Left hindlimb (tissue), 1 donor: ENCODE measurements at regions not wholly inside any gene's neighbourhood (a gene's known extent, or its start where the extent isn't known, plus 50 kb on each side); places are given as distances from the start of the nearest gene placed in this dataset.
A peak's percentile ranks its signal among the peaks of the same experiment; 100 is the strongest.
"Not testable (repeated sequence)": the region's sequence is repeated elsewhere in the genome, so short reads cannot be mapped to it uniquely, and the experiment has no call there.

Experiments used
- DNase-seq: peaks from one replicate; pipeline ENCODE4 v3.0.0-alpha.2; 2018

DNA sequence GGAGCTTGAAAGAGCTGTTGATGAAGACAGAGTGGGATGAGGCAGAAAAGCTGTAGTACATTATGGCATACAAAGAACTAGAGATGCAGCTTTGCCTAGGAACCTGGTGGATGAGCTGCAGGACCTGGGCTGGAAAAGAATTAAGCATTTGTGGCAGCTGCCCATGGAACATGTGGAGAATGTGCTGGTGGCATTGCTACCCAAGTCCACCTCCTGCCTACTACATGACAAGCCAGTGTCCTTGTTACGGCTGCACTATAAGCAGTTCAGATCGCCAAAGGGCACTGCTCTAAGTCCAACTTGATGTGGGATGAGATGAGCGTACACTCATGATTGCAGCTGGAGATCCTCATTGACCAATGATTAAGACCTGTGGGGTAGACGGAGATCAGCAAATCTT, 81.1 kb upstream of the ADPGK start:
- DNase-seq = no peak

DNA sequence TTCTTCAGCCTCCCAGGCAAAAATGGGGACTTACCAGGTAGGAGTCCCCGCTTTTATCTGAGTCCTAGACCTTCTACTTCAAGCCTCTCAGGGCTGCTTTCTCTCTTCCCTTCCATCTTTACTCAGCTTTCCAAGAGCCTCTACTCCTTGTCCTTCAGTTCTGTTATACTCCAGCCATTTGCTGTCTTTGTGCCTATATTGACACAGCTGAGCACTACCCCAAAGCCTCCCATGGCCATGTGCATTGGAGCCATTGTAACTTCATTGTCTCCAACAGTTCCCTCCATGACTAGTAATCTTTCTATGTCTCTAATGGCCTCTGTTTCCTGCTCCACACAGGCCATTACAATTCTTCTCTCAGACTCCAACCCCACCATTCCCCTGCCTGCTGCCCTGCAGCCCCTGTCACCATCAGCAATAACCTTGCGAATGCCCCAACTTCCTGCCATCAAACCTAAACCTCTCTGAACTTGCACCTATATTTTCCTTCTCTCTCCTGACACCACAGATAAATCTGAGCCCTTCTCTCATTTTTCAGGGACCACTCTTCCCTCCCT, 77.9 kb upstream of the ADPGK start:
- no peak for DNase-seq

DNA sequence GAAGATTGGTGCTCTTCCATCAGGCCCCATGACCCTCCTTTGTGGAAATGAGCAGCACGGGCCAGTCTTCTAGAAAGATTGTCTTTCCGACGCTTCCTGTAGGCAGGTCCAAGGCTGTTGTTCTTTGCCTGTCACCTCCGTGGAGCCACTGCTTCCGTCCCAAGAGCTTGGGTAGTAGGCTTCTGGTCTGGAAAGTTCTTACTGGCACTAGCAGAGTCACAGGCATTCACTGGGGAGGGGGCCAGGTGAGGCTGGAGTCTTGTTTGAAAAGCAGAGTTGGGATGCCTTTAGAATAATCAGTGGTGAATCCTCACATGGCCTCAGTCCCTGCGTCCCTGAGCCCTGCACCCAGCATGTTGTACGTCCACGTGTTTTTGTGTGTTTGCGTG, 76.2 kb upstream of the ADPGK start:
- no peak for DNase-seq

DNA sequence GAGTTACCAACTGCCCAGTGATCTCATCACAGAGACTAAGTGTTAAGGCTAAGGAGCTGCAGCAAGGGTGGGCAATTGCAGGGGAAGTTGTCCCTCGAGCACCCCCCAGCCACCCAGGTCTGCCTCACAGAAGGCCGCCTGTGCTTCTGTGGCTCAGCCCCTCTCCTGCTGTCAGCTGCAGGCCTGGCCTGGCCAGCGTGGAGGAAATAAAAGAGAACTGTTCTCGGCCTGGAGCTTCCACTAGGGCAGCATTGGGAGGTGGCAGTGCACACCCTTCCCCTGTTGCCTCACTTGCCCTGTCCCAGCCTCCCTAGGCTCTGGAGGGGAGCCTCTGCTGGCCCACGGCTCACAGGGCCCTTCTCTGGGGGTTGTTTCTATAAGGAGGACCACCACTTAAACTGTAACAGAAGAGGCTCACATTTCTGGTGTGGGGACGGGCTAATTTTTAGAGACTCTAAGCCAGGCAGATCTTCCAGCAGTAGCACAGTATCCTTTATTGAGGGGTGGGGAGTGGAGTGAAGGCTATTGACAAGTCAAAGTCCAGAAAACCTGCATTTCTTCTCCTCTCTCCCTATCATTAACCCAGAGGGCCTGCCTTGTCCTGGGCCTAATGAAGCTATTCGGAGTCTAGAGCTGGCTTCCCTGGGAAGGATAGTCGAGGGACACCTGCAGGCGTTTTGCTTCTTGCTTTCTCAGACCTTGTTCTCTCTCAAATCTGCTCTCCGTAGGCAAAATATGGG, 75.6 kb upstream of the ADPGK start:
- DNase-seq = peak; percentile 52

DNA sequence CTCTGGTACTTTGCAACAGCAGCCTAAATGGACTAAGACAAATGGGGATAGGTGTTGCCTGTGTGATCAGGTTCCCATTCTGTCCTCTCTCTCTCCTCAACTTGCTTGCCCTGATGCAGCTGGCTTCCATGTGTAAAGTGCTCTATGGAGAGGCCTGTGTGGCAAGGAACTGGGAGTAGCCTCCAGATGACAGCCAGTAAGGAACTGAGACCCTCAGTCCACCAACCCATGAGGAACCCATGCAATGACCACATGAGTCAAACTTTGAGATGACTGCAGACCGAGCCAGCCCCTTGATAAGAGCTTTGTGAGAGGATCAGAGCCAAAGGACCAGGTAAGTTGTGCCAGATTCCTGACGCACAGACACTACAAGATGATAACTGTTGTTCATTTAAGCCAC, 74.6 kb upstream of the ADPGK start:
- no peak for DNase-seq

DNA sequence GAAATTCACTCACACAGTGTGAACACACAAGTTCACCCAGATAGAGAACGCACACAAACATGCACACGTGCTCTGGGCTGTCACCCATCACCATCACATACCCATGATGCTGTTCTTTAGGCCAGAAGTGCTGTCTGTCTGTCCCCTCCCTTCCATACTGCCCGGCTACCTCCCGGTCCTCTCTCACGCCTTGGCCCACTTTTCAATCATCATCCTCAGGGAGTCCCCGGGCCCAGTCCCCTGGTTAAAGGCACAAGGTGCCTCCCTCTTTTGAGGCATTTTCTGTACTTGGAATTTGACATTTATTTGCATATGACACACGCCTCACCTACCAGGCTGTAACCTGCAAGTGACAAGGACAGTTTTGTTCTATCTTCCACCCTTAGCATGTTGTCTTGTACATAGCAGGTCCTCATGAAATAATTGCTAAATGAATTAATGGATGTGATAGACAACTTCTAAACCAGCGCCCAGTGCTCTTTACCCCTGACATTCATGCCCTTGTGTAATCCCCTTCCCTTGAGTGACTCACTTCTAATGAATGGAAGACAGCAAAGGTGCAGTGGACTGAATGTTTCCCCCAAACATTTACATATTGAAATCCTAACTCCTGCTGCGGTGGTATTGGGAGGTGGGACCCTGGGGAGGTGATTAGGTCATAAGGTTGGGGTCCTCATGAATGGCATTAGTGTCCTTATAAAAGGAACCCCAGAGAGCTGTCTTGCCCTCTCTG, 73.9 kb upstream of the ADPGK start:
- DNase-seq = no peak

DNA sequence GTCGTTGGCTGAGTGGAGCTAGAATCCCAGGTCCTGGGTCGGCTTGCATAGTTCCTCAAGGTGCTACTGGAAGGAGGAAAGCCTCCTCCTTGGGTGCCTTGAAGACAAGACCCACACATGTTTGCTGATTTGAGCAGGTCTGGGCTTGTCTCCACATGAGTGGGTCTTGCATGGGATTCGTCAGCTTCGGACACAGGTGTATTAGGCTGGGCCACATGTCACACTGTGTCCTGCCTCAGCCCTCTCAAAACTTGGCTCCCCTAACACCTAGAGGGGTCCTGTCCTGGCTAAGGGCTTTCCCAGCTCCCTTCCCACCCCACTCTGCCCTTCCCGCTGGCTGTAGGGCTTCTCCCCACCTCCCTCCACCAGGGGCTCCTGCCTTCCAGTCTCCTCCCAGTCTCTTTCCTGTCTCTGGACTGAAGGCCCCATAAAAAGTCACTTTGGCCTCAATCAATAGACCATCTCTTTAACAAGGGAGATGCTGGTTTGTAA, 73.0 kb upstream of the ADPGK start:
- no peak for DNase-seq

DNA sequence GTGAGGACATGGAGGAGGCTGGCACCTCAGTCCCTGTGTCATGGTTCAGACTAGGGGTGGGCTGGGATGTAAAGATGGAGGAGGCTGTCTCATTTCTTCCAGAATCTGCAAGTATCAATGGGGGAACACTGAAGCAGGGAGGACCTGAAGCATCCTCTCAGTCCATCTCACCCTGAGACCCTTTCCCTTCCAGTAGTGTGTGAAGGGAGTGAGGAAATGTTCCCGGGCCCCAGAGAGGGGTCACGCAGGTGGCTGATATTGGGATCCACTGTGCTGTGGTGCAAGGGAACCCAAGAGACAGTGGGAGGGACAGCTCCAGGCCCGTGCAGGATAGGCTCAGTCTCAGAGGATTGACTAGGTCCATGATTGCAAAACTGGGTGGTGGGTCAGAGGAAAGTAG, 72.2 kb upstream of the ADPGK start:
- no peak for DNase-seq

DNA sequence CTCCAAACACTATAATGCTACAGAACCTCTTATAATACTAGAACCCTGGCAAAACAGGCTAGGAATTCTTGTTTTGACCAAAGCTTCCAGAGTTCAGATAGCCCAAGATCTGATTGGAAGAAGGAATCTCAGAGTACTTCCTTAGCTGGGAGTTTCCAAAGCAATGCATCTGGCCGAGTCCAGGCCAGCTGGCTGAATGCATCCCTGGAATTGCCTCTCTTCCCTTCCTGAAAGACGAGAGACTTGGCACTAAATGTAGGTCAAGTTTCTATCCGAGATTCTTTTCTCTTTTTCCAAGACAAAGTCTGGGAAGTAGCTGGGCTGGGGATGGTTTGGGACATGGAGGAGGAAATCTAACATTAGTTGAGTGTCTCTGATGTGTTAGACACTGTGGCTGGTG, 68.7 kb upstream of the ADPGK start:
- DNase-seq = peak; percentile 64

DNA sequence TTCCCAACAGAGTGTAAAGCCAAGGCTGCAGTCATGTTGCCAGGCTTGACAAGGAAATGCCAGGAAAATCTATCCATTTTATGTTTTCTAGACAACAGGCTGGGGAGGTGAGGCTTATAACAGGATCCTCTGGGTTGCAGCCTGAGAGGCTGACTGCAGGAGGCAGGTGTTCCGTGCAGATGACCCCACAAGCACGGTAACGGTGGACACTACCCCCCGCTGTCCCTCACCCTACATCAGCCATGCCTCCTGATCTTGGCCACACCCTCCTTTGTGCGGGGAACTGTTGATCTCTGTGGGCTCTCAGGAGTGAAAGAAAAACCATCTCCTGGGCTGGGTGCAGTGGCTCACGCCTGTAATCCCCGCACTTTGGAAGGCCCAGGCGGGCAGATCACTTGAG, 68.0 kb upstream of the ADPGK start:
- DNase-seq = no peak

DNA sequence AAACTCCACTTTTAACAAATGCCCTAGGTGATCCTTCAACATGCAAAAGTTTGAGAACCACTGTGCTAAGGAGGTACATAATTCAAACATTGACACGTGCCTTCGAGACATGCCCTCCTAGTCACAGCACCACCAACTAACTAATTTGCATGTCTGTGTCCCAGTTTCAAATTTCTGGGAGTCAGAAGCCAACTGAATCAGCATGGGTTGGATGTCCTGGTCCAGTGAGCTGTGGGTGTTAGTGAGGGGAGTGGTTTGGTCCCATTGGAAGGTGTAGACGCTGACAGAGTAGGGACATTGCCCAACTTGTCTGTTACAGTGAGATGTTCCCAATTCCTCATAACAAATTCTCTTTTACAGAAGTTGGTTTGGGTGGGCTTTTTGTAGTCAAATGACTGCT, 67.3 kb upstream of the ADPGK start:
- DNase-seq = no peak

DNA sequence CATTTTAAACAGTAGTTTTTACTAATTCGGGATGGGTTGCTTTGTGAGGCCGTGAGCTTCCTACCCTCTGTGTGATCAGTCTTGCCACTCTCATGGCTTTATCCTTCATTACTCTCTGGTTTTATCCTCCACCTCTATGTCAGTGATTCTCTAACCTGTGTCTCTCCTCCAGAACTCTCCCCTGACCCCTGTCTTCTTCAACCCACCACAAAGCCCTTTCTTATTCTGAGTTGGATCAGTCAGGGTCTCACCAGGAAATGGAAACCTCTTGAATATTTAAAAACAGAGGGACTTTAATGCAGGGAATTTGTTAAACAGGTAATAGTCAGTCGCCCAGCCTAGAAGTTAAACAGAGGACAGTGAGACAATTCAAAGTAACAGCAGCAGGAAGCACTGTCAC, 64.2 kb upstream of the ADPGK start:
- no peak for DNase-seq

DNA sequence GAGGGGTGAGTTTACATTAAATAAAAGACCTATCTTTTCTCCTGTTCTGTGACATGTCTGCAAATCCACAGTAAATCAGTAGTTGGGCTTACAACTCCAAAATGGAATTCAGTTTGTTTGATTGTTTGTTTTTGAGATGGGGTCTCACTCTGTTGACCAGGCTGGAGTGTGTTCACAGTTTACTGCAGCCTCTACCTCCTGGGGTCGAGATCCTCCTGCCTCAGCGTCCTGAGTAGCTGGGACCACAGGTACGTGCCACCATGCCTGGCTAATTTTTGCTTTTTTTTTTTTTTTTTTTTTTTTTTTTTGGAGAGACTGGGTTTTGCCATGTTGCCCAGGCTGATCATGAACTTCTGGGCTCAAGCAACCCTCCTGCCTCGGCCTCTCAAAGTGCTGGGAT, 63.5 kb upstream of the ADPGK start:
- DNase-seq = no peak

DNA sequence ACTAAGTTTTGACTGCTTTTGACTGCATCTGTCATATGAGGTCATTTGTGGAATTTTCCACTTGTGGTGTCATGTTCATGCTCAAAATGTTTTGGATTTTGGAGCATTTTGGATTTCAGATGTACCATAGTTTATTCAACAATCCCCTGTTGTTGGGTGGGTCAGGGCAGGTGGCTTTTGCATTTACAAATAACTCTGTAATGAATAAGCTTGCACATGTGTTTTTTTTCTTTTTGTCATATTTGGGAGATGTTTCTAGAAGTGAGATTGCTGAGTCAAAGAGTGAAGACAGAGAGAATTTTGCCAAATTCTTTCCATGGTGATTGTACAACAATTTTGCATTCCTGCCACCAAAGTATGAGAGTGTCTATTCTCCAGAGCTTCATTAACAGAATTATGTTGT, 62.4 kb upstream of the ADPGK start:
- no peak for DNase-seq

DNA sequence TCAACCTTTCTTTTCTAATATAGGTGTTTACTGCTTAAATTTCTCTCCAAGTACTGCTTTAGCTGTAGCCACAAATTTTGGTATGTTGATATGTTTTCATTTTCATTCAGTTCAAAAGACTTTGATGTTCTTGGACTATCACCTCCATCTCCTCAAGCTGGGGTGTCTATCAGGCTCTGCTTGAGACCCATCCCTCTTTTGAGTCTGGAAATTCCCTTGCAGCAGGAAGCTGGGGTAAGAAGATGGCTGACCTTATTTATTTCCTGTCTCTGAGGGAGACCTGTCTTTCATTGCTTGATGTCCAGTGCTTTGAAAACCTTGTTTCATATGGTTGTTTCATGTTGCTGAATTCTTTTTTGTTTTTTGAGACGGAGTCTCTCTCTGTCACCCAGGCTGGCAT, 60.5 kb upstream of the ADPGK start:
- DNase-seq = no peak

DNA sequence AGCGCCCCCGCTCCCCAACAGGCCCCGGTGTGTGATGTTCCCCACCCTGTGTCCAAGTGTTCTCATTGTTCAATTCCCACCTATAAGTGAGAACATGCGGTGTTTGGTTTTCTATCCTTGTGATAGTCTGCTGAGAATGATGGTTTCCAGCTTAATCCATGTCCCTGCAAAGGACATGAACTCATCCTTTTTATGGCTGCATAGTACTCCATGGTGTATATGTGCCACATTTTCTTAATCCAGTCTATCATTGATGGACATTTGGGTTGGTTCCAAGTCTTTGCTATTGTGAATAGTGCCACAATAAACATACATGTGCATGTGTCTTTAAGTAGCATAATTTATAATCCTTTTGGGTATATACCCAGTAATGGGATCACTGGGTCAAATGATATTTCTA, 59.8 kb upstream of the ADPGK start:
- DNase-seq = not testable (repeated sequence)

DNA sequence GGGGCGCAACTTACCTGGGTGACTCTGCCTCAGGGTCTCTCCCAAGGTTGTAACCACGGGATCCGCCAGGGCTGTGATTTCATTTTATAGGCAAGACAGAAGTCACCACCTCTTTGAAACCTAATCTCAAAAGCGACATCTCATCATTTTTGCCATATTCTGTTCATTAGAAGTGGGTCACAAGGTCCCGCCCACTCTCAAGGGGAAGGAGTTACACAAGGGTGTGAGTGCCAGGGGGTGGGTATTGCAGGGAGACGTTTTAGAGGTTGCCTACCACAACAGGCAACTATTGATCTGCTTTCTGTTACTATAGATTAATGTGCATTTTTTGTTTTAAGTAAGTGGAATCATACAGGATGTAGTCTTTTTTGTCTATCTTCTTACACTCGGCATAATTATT, 56.6 kb upstream of the ADPGK start:
- no peak for DNase-seq

DNA sequence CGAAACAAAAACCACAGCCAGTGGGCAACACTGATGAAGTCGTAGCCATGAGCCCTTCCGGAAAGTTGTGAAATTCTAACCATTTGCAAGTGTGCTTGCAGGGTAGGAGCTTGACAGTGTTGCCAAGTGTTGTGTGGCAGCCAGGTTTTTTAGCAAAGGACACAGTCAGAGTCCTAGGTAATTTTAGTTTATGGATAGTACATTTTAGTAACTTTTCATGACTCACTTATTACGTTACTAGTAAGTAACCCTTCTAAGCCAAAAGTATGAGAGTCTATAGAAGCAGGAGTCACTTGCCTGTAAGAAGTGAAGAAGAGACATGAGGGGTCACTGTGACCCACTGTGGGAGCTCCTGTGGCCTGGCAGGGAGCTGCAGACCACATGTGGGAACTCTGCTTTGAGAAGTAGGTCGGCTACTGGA, 54.8 kb upstream of the ADPGK start:
- peak; percentile 56 for DNase-seq

DNA sequence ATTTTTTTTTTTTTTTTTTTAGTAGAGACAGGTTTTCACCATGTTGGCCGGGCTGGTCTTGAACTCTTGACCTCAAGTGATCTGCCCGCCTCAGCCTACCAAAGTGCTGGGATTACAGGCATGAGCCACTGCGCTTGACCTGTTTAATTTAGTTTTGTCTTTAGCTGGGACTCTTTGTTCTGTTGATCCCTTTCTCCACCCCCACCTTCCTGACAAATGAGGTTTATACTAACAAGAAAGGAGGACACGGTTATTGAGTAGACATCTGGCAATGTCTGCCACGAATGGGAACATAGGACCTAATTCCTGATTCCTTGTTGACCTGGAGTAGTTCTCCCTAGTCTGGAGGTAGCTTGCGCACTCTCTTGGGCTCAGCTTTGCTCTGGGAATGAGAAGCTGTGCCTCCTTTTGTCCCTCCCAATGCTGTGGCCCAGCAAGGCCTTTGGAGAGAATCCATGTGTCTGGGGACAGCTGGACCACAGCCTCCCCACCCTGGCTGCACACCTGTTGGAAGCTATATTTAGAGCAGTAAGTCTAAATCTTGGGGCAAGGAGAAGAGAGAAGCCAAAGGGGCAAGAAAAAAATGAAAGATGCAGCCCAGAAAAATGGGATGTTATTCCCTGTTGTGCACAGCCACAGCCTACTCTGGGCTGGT, 53.2 kb upstream of the ADPGK start:
- DNase-seq = no peak

DNA sequence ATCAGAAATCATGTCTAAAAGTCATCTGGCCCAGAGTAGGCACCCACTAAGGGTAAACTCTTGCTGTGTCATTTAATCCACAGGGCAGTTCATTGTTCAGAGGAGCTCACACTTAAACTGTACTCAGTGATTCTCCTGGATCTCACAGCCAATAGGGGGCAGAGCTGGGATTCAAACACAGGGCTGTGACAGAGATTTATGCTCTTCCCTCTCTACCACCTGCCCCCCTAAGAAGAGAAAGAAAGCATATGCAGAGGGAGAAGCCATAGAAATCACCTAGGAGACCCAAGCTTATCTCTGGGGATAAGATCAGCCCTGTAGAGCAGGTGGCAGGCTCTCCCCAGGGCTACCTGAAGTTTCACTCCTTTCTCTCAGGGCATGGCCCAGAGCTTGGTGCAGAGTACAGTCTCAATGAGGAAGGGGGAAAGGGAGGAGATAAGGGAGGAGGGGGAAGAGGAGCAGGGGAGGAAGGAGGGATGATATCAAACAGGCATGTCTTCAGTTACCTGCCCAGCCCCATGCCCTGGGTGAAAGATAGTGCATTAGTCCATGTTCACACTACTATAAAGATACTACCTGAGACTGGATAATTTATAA, 51.8 kb upstream of the ADPGK start:
- DNase-seq = no peak

DNA sequence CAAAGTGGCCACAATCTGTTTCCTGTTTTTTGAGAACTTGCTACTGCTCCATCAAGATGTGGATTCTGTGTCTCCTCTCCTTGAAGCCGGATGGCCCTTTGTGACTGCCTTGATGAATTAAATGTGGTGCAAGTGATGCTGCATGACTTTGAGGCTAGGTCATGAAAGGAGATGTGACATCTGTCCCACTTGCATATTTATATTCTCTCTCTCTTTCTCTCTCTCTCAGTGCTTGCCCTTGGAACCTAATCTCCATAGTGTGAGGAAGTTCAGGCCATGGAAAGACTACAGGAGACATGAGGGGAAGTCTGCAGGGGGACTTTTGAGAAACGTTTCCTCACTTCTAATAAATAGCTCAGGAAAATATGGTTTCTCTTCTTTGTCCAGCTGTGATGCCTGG, 50.0 kb upstream of the ADPGK start:
- DNase-seq = no peak
